ENCODE measurements at regions not wholly inside any gene's neighbourhood (a gene's known extent, or its start where the extent isn't known, plus 50 kb on each side); places are given as distances from the start of the nearest gene placed in this dataset.

- Histone ChIP-seq H2BK20ac (ENCODE audit: low read depth, low read length) (no peak overlapping the region), H2BK15ac (ENCODE audit: low read depth, low read length) (no peak overlapping the region), H4K5ac (ENCODE audit: low read depth, low read length) (no peak overlapping the region), H3K4me3 (ENCODE audit: insufficient read depth, low read depth, low read length) (no peak overlapping the region), H2AK5ac (ENCODE audit: low read depth, low read length) (no peak overlapping the region), H3K9me1 (ENCODE audit: insufficient read depth, low read length) (no peaks in the 10 kb centered on the region), H3K4ac (ENCODE audit: low read depth, low read length) (no peak overlapping the region), H3K14ac (replicated peaks; ENCODE audit: low read depth, low read length) (no peak overlapping the region), H4K91ac (ENCODE audit: insufficient read depth, low read depth, low read length) (no peak overlapping the region), H2BK120ac (ENCODE audit: low read depth, low read length) (no peak overlapping the region), H2AK9ac (replicated peaks; ENCODE audit: low read depth, low read length, poor library complexity) (no peak overlapping the region), H2BK5ac (ENCODE audit: low read depth, low read length, poor library complexity, severe bottlenecking) (no peak overlapping the region), H3K9ac (ENCODE audit: low read depth, low read length) (no peak overlapping the region), H3K27ac (ENCODE audit: insufficient read depth, low read length) (no peak overlapping the region), H4K20me1 (ENCODE audit: insufficient read depth, low read length) (no peaks in the 10 kb centered on the region), H3K9me3 (ENCODE audit: control insufficient read depth, insufficient read depth, low read length) (peaks cover 10% of the 10 kb centered on the region), H3K27me3 (ENCODE audit: control insufficient read depth, insufficient read depth, low read length) (no peaks in the 10 kb centered on the region), H3K4me2 (ENCODE audit: low read depth, low read length) (no peak overlapping the region), H3K56ac (ENCODE audit: extremely low read depth, insufficient read depth, low read length) (no peak overlapping the region), H3K18ac (ENCODE audit: low read depth, low read length) (no peak overlapping the region), H2AFZ (replicated peaks; ENCODE audit: low read length, poor library complexity) (no peak overlapping the region), H3K36me3 (ENCODE audit: control insufficient read depth, insufficient read depth, low read length) (no peaks in the 10 kb centered on the region), H3K4me1 (ENCODE audit: control insufficient read depth, insufficient read depth, low read length) (no peaks in the 10 kb centered on the region), H3K23ac (ENCODE audit: low read depth, low read length) (no peak overlapping the region), H3K79me1 (ENCODE audit: low read depth in 1 of 2, low read length in 2 of 2) (no peaks in the 10 kb centered on the region), H4K8ac (ENCODE audit: low read depth in 2 of 2, low read length in 2 of 2) (no peak overlapping the region)
- POLR2A ChIA-PET (ENCODE audit: unreplicated experiment): no interaction called here
- intact Hi-C loops (cut with micrococcal nuclease): no loop called here
- ATAC-seq (ENCODE audit: low read depth) (no peak), DNase-seq (no peak)
- in situ Hi-C loops (cut with MboI; ENCODE audit: low sequenced_read_pairs): no loop called here
- no TSS peak for BruUV-seq (replicated peaks)
- CTCF ChIA-PET: no interaction called here
- TF ChIP-seq BHLHE40 (IDR thresholded peaks at IDR 0.05; ENCODE audit: low read depth, low read length) (no peak), FOS (IDR thresholded peaks at IDR 0.05; ENCODE audit: low read depth, low read length) (no peak), MAFK (IDR thresholded peaks at IDR 0.05; ENCODE audit: low read depth, low read length) (no peak)
- dilution Hi-C loops (cut with HindIII; ENCODE audit: low sequenced_read_pairs, unreplicated experiment): no loop called here
- WGBS, 2 experiments (ENCODE audit: extremely low coverage in 2 of 2, insufficient read length in 1 of 2): no CpG with 5 or more reads among the region's 2 CpGs
Observed at GRCh38 chr3:7847021-7847420, 654.6 kb upstream of the LMCD1 start.

All from IMR-90 (cell line).